Central memory CD4-positive, alpha-beta T cell (primary cell): ENCODE measurements at regions not wholly inside any gene's neighbourhood (a gene's known extent, or its start where the extent isn't known, plus 50 kb on each side); places are given as distances from the start of the nearest gene placed in this dataset.
A peak's percentile ranks its signal among the peaks of the same experiment; 100 is the strongest.

Source experiments
- DNase-seq: peaks from one replicate; pipeline ENCODE4 v3.0.0; 2022

DNA sequence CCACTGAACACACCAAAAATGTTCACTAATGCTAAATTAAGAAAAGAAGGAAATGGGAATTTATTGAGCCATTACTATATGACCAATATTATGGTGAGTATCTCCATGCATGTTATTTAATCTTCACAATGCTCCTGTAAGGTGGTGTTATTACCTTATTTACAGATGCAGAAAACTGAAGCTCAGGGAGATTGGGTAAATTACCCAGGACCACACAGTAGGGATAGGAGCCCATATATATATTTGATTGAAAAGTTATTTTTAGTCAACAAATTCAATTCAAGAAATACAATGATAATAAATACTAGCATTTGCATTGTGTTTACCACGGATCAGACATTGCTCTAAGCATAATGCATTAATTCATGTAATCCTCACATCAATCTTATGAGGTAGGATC, 202.2 kb upstream of the FBXO11 start:
- no peak for DNase-seq

DNA sequence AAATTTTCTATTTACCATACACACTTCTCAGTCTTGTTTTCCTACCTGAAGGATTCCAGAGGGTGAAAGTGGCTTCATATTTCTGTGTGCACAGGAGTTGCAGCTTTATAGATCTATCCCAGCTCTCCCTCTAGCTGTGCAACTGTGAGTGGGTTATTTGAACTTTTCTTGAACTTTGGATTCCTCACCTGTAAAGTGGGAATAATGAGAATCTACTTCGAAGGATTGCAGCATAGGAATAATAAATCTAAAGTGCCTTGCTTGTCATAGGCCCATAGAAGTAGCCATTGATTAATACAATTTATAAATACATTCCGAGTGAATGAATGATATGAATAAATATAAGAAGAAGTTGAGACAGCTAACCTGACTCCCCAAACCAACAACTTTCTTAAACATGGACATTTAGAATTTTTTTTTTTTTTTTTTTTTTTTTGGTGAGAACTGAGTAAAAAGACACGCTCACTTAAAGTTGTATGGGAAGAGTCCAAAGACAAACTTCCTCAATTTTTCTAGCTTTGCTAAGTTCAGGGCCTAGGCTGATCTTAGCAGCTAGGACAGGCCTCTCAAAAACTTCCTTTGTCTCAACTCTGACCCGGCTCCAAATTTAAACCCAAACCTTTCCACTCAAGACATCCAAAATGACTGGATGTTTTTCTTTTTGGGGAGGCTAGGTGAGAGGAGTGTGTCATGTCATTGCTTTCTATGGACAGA, 203.3 kb upstream of the FBXO11 start:
- no peak for DNase-seq

DNA sequence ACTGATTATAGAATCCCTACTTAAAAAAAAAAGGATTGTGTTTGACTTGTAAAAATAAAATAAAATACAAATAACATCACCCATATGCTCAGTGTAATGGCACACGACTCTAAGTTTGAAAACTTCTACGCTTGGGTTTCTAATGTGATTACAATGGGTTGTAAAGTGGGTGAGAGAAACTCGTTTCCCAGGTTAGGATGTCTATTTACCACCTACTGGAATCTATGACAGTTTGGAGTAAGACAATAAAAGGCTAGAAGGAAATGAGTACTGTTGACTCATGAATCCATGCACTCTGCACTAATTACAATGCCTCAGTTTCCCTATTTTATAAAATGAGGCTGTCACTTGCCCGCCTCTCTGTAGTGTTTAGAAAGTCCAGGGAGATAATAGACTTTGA, 204.0 kb upstream of the FOXN2 start:
- DNase-seq = no peak

DNA sequence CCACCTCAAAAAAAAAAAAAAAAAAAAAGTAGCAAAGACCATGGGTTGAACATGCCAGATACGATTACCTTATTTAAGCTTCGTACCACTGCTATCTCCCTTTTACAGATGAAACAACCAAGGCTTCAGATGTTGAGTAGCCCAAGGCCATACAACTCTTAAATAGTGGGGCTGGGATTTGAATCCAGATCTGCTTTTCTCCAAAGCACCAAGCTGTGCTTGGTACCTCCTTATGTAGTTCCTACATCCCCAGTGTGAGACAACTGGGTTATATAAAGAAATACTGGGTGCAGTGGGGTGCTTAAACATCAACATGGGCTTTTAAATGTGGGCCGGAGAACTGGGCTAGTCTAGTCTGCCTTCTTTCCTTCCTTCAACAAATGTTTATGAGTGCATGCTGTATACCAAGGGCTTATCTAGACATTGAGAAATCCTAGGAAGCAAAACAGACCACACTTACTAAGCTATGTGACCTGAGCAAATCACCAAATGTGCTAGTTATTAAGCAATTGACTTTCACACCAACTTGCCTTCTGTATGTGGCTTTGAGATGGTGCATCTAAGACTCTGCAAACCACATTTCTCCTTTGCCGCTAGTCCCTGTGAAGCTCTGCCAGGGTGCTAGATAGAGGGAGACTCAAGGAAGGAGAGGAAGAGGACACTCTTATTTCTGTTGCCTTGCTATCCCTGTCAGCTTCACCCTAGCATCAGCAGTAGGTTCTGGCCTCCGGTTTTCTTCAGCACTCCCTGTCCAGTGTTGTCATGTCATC, 201.4 kb upstream of the FOXN2 start:
- no peak for DNase-seq

- no peak for DNase-seq
Observed at GRCh38 chr2:48113767-48114166, 200.7 kb upstream of the FOXN2 start.

DNA sequence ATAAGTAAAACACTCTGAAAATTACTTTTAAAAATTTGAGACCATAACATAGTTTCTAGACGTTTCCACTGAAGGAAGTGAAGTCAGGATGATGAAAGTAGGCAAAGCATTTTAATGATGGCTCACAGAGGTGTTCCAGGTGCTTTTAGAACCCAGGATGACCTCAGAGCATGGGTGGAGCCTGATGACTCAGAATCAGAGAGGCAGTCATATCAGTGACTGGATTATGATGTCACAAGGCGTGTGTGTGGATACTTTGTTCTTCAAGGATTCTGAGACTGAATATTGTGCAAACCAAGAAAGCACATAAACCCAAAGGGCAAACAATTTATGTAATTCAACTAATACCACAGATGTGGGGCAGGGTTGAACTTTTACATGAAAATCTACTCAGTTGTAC, 200.2 kb upstream of the FOXN2 start:
- peak; percentile 13 for DNase-seq

DNA sequence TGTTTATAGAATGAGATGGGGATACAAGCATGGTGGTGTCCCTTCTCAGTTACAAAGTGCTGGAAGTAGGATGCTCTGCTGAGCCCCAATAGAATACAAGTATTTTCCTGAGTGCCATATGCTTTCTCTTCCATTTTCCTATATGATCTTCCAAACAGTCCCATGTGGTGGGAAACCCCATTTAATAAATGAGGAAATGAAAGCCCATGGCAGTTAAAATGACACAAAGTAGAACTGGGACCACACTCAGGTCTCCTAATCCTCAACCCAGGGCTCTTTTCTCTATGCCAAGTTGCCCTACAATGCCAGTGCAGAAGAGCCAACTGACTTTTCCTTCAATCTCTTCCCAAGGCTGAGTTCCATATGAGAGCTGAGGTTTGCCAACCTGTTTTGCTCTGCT, 198.0 kb upstream of the FOXN2 start:
- no peak for DNase-seq

DNA sequence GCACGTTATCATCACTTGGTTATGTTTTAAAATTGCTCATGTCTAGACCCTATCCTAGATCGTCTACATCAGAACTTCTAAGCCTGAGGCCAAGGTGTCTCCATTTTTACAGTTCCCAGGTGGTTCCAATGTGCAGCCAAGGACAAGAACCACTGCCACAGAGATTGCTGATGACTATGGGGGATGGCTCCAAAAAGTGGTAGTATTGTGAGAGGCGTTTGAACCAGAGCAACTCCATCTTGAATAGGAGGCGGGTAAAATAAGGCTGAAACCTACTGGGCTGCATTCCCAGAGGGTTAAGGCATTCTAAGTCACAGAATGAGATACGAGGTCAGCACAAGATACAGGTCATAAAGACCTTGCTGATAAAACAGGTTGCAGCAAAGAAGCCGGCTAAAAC, 195.6 kb upstream of the FOXN2 start:
- DNase-seq = no peak

GRCh38 chr2:48120112-48120511, 194.4 kb upstream of the FOXN2 start:
- DNase-seq = no peak

GRCh38 chr2:48120759-48121242, 193.7 kb upstream of the FOXN2 start:
- DNase-seq = no peak

- no peak for DNase-seq
Observed at GRCh38 chr2:48122166-48122565, 192.3 kb upstream of the FOXN2 start.

DNA sequence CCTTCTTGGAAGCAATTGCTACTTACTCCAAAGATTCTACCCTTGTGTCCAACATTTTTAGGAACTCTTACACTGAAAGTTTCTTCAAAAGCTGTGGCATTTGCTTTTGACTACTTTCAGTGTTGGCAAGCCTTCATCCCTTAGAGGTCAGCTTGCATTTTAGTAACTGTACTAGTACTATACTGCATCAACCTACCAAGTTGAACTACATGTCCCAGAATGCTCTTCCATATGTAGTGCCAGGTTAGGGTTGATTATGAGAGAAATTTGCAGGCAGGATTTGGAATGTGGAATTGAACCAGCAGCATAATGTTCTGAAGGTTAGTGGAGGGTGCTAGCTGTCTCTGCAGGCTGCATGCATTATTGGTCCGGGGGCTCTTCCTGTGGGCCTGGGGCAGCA, 189.9 kb upstream of the FOXN2 start:
- no peak for DNase-seq

- DNase-seq = no peak
Observed at GRCh38 chr2:48126162-48126561, 188.3 kb upstream of the FOXN2 start.

GRCh38 chr2:48127612-48128191, 186.8 kb upstream of the FOXN2 start:
- no peak for DNase-seq

- DNase-seq = no peak
Observed at GRCh38 chr2:48129293-48129950, 185.1 kb upstream of the FOXN2 start.

- peak; percentile 45 for DNase-seq
Observed at GRCh38 chr2:48131539-48132270, 182.8 kb upstream of the FOXN2 start.

DNA sequence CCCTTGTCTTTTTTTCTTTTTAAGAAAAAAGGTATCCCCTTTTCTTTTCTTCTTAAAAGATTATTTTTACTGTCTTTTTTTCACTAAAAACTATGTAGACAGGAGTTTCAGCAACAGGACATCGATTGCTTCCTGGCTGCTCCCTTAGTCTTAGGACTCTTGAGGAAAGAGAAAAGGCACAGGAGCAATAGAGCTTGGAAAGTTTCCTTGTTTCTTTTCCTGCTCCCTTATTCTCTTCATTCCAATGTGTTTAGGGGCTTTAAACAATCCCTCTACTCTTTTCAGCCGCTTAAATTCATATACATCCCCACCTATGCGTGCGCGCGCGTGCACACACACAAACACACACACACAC, 182.2 kb upstream of the FOXN2 start:
- DNase-seq = no peak

DNA sequence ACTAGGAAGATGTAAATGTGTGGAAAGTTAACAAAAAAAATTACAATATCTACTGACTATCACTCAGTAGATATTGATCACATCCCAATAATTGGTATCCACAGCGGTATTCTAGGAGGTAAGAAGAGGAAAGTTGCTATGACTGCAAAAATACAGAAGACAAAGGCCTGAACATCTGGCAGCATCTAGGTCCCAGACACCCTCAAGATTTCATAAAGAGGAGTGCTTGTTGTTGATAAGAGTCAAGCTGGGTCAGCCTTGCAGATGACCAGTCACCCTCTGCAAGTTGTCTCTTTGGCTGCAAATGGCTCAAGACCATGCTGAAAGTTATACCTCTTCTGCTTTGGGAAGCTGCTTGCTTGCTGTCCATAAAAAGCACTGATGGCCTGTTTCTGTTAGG, 179.8 kb upstream of the FOXN2 start:
- no peak for DNase-seq

GRCh38 chr2:48135797-48136196, 178.7 kb upstream of the FOXN2 start:
- no peak for DNase-seq

DNA sequence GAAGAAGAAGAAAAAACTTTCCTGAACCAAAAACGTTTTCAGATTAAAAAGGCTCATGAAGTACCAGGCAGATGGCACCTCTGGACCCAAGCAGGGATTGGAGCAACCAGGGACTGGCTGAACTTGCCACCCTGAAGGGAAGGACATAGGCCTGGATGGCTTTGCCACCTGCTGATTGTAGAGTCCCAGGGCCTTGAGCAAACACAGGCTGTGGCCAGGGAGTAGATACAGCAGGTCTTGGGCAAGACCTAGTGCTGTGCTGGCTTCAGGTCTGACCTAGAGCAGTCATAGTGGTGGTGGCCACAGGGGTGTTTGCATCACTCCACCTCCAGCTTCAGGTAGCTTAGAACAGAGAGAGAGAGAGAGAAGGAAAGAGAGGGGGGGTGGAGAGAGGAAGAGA, 176.7 kb upstream of the FOXN2 start:
- no peak for DNase-seq

DNA sequence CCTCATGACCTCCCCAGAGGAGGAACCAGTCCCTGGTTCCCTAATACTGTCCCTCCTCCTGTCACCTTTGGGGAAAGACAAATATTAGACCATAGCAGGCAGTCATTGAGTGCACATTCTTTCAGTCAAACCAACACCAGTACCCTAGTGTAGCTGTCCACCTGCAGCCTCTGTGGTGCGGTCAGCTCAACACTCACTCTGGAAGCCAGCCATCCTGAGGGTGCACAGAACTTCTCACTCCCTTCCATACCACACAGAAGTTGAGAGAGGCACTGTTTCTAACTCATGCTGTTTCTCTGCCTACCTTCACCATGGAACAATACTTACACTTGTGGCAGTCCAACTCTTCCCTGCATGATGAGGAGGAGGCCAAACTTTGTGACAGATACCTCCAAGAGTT, 175.6 kb upstream of the FOXN2 start:
- no peak for DNase-seq

DNA sequence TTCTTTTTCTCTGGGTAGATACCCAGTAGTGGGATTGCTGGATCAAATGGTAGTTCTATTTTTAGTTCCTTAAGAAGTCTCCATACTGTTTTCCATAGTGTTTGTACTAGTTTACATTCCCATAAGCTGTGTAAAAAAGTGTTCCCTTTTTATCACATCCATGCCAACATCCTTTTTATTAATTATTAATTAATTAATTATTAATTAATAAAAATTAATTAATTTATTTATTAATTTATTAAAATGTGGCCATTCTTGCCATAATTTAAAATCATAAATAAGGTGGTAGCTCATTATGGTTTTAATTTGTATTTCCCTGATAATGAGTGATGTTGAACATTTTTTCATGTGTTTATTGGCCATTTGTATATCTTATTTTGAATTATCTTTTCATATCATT, 173.9 kb upstream of the FOXN2 start:
- DNase-seq = no peak

GRCh38 chr2:48144777-48145176, 169.7 kb upstream of the FOXN2 start:
- DNase-seq = no peak
